ENCODE measurements at regions not wholly inside any gene's neighbourhood (a gene's known extent, or its start where the extent isn't known, plus 50 kb on each side); places are given as distances from the start of the nearest gene placed in this dataset.

DNA sequence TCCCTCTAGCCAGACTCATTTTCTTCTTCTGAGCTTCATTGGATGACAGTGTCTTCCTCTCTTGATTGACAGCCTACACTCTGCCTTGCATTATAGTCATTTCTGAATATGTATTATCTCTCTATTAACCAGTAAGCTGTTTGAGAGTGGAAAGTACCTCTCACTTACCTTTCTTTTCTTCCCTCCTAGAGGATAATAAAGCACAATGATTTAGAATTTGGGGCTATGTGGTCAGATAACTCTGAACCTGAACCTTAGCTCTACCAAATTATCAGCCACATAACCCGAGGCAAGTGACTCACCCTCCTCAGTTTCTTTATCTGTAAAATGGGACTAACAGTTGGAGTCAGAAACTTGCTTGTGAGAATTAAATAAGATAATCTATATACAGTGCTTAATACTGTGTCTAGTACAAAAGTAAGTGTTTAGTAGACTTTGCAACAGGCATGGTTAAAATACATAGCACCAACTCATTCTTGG is 331.8 kb upstream of the TBL1XR1 start:
- H3K27me3 Mint-ChIP-seq: no peaks in the 10 kb centered on the region
- peak overlapping the region in 1 of 2 donors; percentile 76 for H3K27ac Mint-ChIP-seq
- no peak overlapping the region for H3K4me3 Mint-ChIP-seq
- DNase-seq: no peak
- H3K4me1 Mint-ChIP-seq (ENCODE audit: low read depth in 2 of 2): peaks cover 11 to 19% of the 10 kb centered on the region in 2 donors
- no peaks in the 10 kb centered on the region for H3K36me3 Mint-ChIP-seq (ENCODE audit: insufficient read depth)
- ATAC-seq (replicated peaks): no peak
- no peaks in the 10 kb centered on the region for H3K9me3 Mint-ChIP-seq

DNA sequence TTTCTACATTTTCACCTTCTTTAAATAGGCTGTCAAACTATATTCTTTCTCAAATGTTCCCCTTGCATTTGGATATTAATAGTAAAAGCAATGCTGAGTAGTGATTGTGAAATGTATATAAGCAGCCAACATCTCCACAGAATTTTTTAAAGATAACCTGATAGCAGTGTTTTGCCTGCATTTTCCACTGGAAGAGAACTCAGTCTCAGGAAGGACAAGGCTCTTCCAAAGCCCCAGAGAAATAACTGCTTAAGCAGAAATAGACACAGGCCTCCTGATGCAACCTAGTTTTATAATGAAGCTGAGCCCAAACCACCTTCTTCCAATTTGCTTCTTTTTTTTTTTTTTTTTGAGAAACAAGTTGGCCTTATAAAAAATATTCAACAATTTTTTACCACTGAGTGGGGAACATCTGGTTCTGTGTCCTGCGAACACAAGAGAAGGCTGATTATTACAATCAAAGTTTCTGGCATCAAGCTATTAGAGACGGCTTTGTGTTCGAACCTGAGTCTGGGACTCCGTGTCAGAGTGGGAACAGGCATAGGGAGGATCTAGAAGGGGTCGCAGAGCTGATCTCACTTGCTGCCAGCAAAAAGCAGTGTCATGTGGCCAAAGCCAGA is 332.5 kb upstream of the TBL1XR1 start:
- DNase-seq (no peak), ATAC-seq (replicated peaks) (no peak)
- Mint-ChIP-seq H3K4me1 (ENCODE audit: low read depth in 2 of 2) (peaks cover 11 to 19% of the 10 kb centered on the region in 2 donors), H3K9me3 (no peaks in the 10 kb centered on the region), H3K4me3 (no peak overlapping the region), H3K27me3 (no peaks in the 10 kb centered on the region), H3K36me3 (ENCODE audit: insufficient read depth) (no peaks in the 10 kb centered on the region), H3K27ac (no peak overlapping the region)

DNA sequence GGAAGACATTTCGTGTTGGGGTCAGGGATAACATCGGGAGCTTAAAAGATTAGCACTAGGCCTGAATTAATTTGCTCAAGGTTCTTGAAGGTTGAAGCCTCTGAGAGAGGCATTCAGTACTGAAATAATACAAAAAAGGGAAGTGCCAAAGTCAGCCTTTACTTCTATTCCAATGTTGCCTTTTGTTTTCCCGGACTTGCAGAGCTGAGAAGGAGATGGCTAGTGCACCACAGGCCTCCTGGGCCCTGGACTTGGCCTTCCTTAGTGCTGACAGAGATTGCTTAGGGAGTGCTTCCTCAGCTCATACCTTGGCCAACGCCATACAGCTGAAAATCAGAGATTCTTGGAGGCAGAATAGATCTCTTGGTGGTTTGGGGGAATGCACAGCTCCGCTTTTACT is 333.6 kb upstream of the TBL1XR1 start:
- Mint-ChIP-seq H3K9me3 (no peaks in the 10 kb centered on the region), H3K36me3 (ENCODE audit: insufficient read depth) (peaks cover 1% of the 10 kb centered on the region), H3K27me3 (no peaks in the 10 kb centered on the region), H3K4me3 (no peak overlapping the region), H3K27ac (peak overlapping the region in 1 of 2 donors; percentile 60), H3K4me1 (ENCODE audit: low read depth in 2 of 2) (peaks cover 16 to 18% of the 10 kb centered on the region in 2 donors)
- DNase-seq (no peak), ATAC-seq (replicated peaks) (no peak)

DNA sequence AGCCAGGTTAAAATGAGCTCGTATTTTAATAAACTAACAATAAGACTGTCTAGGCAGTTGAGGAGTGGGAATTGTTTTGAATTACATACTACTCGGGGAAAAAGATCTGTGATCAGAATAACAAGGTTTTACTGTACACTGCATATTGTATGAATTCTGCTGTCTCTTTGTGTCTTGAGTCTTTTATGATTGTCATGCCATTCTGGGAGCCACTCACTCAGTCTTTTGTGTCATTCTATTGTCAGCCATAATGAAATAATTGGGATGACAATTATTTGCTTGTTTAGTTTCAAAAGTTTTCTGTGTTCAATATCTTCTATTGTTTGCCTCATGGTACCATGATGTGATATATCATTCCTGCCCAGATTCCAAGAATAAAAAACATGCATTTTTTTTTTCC is 339.6 kb upstream of the TBL1XR1 start:
- no peaks in the 10 kb centered on the region for H3K9me3 Mint-ChIP-seq
- DNase-seq (no peak), ATAC-seq (replicated peaks) (no peak)
- peaks cover 3% of the 10 kb centered on the region for H3K36me3 Mint-ChIP-seq (ENCODE audit: insufficient read depth)
- peak overlapping the region; percentile 38 to 94 for H3K27ac Mint-ChIP-seq
- H3K4me3 Mint-ChIP-seq: no peak overlapping the region
- no peaks in the 10 kb centered on the region for H3K27me3 Mint-ChIP-seq
- peaks cover 42 to 53% of the 10 kb centered on the region in 2 donors for H3K4me1 Mint-ChIP-seq (ENCODE audit: low read depth in 2 of 2)

DNA sequence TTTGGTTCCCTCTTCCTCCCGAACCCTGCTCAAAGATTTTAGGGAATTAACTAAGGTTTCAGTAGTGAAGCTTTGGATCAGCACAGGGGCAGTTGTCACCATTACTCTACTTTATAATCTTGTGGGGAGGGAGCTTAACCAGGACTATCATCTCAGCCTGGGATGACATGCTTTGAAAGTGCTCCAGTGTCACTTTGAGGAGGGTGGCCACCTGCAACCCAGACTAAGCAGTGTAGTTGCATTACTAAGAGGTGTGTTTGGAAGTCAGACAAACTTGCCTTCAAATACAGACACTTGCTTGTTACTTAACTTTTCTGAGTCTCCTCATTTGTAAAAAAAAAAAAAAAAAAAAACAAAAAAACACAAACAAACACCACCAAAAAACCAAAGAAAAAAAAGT is 340.3 kb upstream of the TBL1XR1 start:
- Mint-ChIP-seq H3K27ac (peak overlapping the region; percentile 81 to 94), H3K4me3 (peak overlapping the region in 1 of 2 donors; percentile 86), H3K9me3 (no peaks in the 10 kb centered on the region), H3K27me3 (no peaks in the 10 kb centered on the region), H3K4me1 (ENCODE audit: low read depth in 2 of 2) (peaks cover 43 to 54% of the 10 kb centered on the region in 2 donors), H3K36me3 (ENCODE audit: insufficient read depth) (peaks cover 3% of the 10 kb centered on the region)
- DNase-seq: no peak
- ATAC-seq (replicated peaks): no peak

DNA sequence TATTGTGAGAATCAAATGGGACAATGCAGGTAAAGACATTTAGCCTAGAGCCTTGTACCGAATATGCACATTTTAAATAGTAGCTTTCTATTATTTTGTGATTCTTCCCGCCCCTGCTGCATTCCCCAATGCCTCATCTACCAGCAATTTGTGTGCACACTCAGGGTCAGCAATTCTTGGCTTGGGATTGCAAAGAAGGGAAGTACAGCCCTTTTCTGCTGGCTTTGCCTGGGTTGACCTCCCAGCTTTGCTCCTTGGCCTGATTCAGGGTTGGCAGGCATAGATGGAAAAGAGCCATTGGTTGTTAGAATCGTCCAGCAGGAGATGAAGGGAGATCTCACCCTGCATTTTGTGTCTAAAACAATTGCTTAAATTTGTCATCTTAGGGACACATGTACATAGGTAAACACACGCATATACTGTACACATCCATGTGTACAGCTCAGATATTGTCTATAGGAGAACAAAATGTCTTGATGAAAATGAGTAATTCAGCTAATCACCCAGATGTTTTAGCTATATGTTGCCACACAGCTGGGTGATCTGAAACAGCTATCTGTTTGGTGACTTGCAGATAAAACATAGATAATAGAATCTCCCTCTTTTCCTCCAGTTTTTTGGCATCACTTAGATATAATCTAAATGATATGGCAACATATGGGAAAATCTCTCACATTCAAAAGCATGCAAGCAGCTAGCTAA is 340.9 kb upstream of the TBL1XR1 start:
- DNase-seq (no peak), ATAC-seq (replicated peaks) (no peak)
- Mint-ChIP-seq H3K36me3 (ENCODE audit: insufficient read depth) (peaks cover 3% of the 10 kb centered on the region), H3K4me1 (ENCODE audit: low read depth in 2 of 2) (peaks cover 43 to 54% of the 10 kb centered on the region in 2 donors), H3K4me3 (peak overlapping the region; percentile 72 to 86), H3K27me3 (no peaks in the 10 kb centered on the region), H3K9me3 (no peaks in the 10 kb centered on the region), H3K27ac (peak overlapping the region; percentile 81 to 94)

DNA sequence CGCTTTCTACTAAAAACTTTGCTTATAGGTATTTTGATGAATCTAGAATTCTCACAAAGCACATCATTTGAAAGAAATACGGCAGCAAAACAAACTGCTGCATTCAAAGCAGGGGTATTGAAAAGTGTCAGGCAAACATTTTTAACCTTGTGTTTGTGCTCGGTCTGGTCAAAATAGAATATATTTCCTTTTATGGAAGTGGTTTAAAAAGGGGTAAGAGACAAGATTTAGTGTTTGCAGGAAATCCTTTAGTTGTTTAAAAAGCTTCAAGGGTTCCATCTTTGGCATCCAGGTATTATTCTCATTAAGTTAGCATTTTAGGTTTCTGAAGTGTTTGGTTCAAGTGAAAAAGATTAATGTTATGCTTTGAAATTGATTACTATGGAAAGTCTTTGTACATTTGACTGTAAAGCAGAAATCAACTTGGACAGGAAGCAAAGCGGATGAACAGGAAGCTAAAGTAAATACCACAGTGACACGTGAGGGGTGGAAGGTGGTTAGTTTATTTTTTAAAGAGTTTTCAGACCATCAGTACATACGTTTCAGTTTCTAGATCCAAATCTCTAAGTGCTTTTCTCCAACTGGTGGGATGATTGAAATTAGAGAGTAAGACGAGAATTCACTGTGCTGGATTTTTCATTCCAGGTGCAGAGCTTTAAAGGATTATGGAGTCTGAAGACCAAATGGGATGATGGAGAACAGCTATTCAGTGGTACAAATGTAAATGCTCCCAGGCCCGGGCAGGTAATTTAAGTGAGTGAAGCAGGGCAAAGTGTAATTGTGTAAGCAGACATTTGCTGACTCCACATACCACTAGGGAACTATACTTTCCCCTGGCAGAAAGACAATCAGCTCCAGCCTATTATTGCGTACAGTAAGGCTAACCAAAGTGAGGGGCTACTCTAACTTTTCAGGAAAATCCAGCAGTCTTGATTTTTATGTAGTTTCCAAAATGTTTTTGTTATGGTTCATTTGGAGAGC is 341.8 kb upstream of the TBL1XR1 start:
- Mint-ChIP-seq H3K9me3 (no peaks in the 10 kb centered on the region), H3K27me3 (no peaks in the 10 kb centered on the region), H3K4me3 (peak overlapping the region; percentile 72 to 86), H3K4me1 (ENCODE audit: low read depth in 2 of 2) (peaks cover 43 to 54% of the 10 kb centered on the region in 2 donors), H3K27ac (peak overlapping the region; percentile 81 to 94), H3K36me3 (ENCODE audit: insufficient read depth) (peaks cover 3% of the 10 kb centered on the region)
- peak; percentile 94 for ATAC-seq (replicated peaks)
- peak in 2 of 3 experiments; percentile 15 to 21 for DNase-seq

DNA sequence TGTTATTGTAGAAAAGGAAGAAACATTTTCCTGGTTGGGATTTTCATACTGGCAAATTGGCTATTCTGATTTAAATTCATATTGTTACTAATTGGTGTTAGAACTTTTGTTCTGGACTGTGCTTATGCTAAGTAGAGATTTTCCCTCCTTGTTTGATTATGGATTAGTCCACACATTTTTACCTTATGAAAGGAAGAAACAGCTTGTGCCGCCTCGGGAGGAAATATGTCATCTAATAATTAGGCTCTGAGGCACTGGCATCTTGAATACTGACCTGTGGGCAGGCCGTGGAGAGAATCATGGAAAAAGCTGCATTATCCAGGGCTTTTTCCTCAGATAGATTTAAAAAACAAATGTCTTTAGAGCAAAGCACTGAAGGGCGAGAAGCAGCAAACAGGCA is 344.3 kb upstream of the TBL1XR1 start:
- DNase-seq (no peak), ATAC-seq (replicated peaks) (no peak)
- Mint-ChIP-seq H3K27me3 (no peaks in the 10 kb centered on the region), H3K9me3 (no peaks in the 10 kb centered on the region), H3K36me3 (ENCODE audit: insufficient read depth) (peaks cover 2% of the 10 kb centered on the region), H3K4me3 (no peak overlapping the region), H3K27ac (peak overlapping the region; percentile 81 to 94), H3K4me1 (ENCODE audit: low read depth in 2 of 2) (peaks cover 36 to 51% of the 10 kb centered on the region in 2 donors)

DNA sequence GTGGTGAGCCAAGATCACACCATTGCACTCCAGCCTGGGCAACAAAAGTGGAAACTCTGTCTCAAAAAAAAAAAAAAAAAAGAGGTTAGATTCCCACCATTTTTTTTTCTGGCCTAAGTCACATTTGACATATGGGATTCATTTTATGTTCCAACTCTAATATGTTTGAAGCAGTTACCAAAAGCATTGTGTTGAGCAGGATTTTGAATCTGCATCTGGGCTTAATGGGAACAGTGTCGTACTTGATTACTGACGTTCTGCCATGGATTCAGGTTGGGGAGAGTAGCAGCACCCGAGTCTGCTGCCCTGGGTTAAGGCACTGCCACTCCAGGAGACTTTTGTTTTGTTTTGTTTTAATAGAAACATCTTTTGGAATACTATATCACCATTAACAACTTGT is 348.7 kb upstream of the TBL1XR1 start:
- Mint-ChIP-seq H3K4me3 (no peak overlapping the region), H3K36me3 (ENCODE audit: insufficient read depth) (peaks cover 2% of the 10 kb centered on the region), H3K27me3 (no peaks in the 10 kb centered on the region), H3K9me3 (no peaks in the 10 kb centered on the region), H3K4me1 (ENCODE audit: low read depth in 2 of 2) (peaks cover 11 to 20% of the 10 kb centered on the region in 2 donors), H3K27ac (peak overlapping the region in 1 of 2 donors; percentile 4)
- no peak for DNase-seq
- no peak for ATAC-seq (replicated peaks)

DNA sequence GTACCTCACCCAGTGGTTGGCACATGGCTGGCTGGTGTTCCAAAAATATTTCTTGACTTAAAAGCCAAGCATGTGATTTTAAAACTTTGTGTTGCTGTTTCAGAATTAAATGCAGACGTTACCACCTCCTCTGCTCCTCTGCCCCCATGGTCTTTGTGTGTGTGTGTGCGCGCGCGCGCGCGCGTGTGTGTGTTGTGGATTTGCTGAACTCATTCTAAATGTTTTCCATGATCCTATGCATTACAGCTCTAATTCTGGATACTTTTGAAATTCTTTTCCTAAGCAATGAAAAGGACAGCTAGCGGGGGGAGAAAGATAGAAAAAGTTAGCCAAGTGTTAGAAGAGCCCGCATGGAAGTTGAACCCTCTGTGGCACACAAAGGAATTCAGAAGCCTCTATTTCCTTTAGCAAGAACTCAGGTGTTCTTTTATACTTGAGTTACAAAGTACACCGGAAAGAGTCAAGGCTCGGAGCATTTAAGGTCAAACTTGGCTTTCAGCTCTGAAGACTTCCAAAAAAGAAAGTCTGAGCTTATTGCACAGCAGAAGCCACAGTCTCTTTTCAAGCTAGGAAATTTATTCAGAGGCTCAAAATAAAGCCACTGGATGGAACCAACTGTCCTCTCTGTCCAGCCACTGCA is 350.5 kb upstream of the TBL1XR1 start:
- no peak overlapping the region for H3K4me3 Mint-ChIP-seq
- DNase-seq (no peak), ATAC-seq (replicated peaks) (no peak)
- no peaks in the 10 kb centered on the region for H3K27me3 Mint-ChIP-seq
- H3K36me3 Mint-ChIP-seq (ENCODE audit: insufficient read depth): peaks cover 2% of the 10 kb centered on the region
- H3K27ac Mint-ChIP-seq: peak overlapping the region in 1 of 2 donors; percentile 24
- no peaks in the 10 kb centered on the region for H3K9me3 Mint-ChIP-seq
- peaks cover 20 to 23% of the 10 kb centered on the region in 2 donors for H3K4me1 Mint-ChIP-seq (ENCODE audit: low read depth in 2 of 2)

DNA sequence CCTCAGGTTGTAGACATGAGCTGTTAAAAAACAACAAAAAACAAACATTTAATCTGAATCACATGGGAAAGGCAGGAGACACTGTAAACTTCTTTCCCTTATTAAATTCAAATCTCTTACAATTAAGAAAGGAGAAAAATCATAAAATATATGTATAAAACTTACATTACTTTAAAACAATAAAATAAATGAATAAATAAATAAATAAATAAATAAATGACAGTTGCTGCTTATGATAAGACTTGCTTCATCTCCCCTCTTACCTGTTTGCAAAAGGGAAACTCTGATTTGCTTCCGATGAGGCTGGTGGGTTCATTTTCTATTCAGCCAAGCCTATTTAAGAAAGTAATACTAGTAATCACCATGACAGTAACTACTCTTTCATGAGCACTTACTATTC is 353.4 kb upstream of the TBL1XR1 start:
- Mint-ChIP-seq H3K36me3 (ENCODE audit: insufficient read depth) (peaks cover 2% of the 10 kb centered on the region), H3K4me3 (peak overlapping the region; percentile 56 to 65), H3K27ac (peak overlapping the region; percentile 87 to 97), H3K4me1 (ENCODE audit: low read depth in 2 of 2) (peaks cover 34 to 42% of the 10 kb centered on the region in 2 donors), H3K27me3 (no peaks in the 10 kb centered on the region), H3K9me3 (no peaks in the 10 kb centered on the region)
- ATAC-seq (replicated peaks) (no peak), DNase-seq (no peak)

DNA sequence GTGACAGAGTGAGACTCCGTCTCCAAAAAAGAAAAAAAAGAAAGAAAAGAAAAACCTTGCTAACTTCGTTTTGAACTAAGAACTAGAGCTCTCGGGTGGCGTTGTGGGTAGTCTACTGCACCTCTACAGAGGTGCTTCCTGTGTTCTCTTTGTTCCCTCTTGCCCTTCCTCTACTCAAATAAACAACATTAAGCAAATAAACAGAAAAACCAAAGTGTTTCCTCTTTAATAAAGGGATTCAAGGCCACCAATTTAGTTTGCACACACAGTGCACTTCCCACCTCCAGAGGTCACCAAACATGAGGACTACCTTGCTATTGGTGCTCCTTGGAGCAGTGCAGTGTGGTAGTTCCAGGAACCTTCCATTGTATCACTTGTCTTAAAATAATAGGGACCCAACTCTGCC is 354.2 kb upstream of the TBL1XR1 start:
- Mint-ChIP-seq H3K36me3 (ENCODE audit: insufficient read depth) (no peaks in the 10 kb centered on the region), H3K27me3 (no peaks in the 10 kb centered on the region), H3K4me1 (ENCODE audit: low read depth in 2 of 2) (peaks cover 36 to 48% of the 10 kb centered on the region in 2 donors), H3K4me3 (peak overlapping the region; percentile 56 to 65), H3K9me3 (no peaks in the 10 kb centered on the region), H3K27ac (peak overlapping the region; percentile 87 to 97)
- DNase-seq (no peak), ATAC-seq (replicated peaks) (peak; percentile 63)

DNA sequence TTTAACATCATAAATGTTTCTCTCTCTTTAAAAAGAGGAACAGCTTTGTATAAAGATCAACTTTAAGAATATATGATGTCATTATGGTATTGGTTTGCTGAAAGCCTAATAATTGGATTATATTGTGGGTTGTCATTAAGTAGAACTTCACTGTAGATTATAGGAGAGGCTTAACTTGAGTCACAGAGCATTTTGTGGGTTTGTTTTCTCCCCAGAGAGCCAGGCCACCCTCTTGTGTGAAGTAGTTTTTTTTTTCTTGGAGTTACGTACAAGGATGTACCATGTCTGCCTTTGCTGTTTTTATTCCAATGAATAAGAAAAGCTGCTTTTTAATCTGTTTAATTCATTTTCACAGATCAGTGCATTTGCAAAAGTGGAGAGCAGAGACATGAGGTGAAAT is 354.8 kb upstream of the TBL1XR1 start:
- no peaks in the 10 kb centered on the region for H3K36me3 Mint-ChIP-seq (ENCODE audit: insufficient read depth)
- ATAC-seq (replicated peaks) (no peak), DNase-seq (no peak)
- no peaks in the 10 kb centered on the region for H3K9me3 Mint-ChIP-seq
- peak overlapping the region in 1 of 2 donors; percentile 56 for H3K4me3 Mint-ChIP-seq
- H3K27me3 Mint-ChIP-seq: no peaks in the 10 kb centered on the region
- H3K4me1 Mint-ChIP-seq (ENCODE audit: low read depth in 2 of 2): peaks cover 41 to 49% of the 10 kb centered on the region in 2 donors
- peak overlapping the region; percentile 87 to 97 for H3K27ac Mint-ChIP-seq

Measured in effector memory CD8-positive, alpha-beta T cell (primary cell).